Body of pancreas (tissue), 4 donors: ENCODE measurements at regions not wholly inside any gene's neighbourhood (a gene's known extent, or its start where the extent isn't known, plus 50 kb on each side); places are given as distances from the start of the nearest gene placed in this dataset.

ENCODE experiments used
- ATAC-seq: fragments of 150-250 bp; one replicate; pipeline ENCODE4 v1.9.1; 2016
- DNase-seq, 4 donors: peaks; one replicate each; pipeline ENCODE4 v3.0.0-alpha.2; 2019
- H3K27ac ChIP-seq, 4 donors: fragments of 200-600 bp; sonication (generic); 1 replicate in 3 of 4; 2 replicates in 1 of 4; pipeline versions ENCODE4 v1.5.1 to v1.6.1; 2016 to 2019; ENCODE audit warnings: mild to moderate bottlenecking in 1 of 4, mixed read lengths in 1 of 4, moderate library complexity in 1 of 4
- H3K27me3 ChIP-seq, 2 donors: fragments of 200-600 bp; sonication (generic); one replicate each; pipeline ENCODE4 v1.6.0; 2016; ENCODE audit warnings: mild to moderate bottlenecking in 1 of 2
- H3K36me3 ChIP-seq, 2 donors: fragments of 200-600 bp; sonication (generic); replicated peaks in 1 of 2; 2 replicates each; pipeline ENCODE4 v1.5.1; 2016; ENCODE audit warnings: low read depth in 2 of 2; ENCODE audit not compliant: insufficient read depth in 1 of 2
- H3K4me1 ChIP-seq: fragments of 200-600 bp; sonication (generic); one replicate; pipeline ENCODE4 v1.6.0; 2016
- H3K4me3 ChIP-seq, 2 donors: fragments of 200-600 bp; sonication (generic); 1 replicate in 1 of 2; 2 replicates in 1 of 2; pipeline ENCODE4 v1.5.1; 2016 to 2019
- H3K9me3 ChIP-seq, 3 donors: fragments of 200-600 bp; sonication (generic); 1 replicate in 2 of 3; 2 replicates in 1 of 3; pipeline ENCODE4 v1.5.1; 2016
- POLR2A ChIP-seq, 3 donors: fragments of 450-650 bp; IDR thresholded peaks; one replicate each; pipeline ENCODE4 v1.6.1; 2016; ENCODE audit warnings: antibody characterized with exemption in 3 of 3, mild to moderate bottlenecking in 2 of 3
- WGBS, 2 donors: methylation state at CpG; one replicate each; pipeline ENCODE4 v1.1.5; 2017; 5-methylcytosine and 5-hydroxymethylcytosine counted together
- intact Hi-C: fragments of 100-400 bp; cut with DNase I; formaldehyde crosslinking; loops from one replicate; pipeline ENCODE4 v1.15.1; 2023
- TF ChIP-seq, protein P1 (sequence below), 7 experiments: fragments of 450-650 bp in 4 of 7; fragments of 200-600 bp in 3 of 7; sonication (generic) in 3 of 7; IDR thresholded peaks; one replicate each; pipeline ENCODE4 v1.5.1; 2016 to 2019; ENCODE audit warnings: antibody characterized with exemption in 7 of 7

- ATAC-seq (no peak), DNase-seq (no peak)
- intact Hi-C loops: no loop called here
- TF ChIP-seq, protein P1, sequence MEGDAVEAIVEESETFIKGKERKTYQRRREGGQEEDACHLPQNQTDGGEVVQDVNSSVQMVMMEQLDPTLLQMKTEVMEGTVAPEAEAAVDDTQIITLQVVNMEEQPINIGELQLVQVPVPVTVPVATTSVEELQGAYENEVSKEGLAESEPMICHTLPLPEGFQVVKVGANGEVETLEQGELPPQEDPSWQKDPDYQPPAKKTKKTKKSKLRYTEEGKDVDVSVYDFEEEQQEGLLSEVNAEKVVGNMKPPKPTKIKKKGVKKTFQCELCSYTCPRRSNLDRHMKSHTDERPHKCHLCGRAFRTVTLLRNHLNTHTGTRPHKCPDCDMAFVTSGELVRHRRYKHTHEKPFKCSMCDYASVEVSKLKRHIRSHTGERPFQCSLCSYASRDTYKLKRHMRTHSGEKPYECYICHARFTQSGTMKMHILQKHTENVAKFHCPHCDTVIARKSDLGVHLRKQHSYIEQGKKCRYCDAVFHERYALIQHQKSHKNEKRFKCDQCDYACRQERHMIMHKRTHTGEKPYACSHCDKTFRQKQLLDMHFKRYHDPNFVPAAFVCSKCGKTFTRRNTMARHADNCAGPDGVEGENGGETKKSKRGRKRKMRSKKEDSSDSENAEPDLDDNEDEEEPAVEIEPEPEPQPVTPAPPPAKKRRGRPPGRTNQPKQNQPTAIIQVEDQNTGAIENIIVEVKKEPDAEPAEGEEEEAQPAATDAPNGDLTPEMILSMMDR (IDR thresholded peaks at IDR 0.05): no peak
- TF ChIP-seq POLR2A (IDR thresholded peaks at IDR 0.05): no peak
- no peak overlapping the region for H3K4me3 ChIP-seq
- H3K36me3 ChIP-seq: no peaks in the 10 kb centered on the region
- no peak overlapping the region for H3K27ac ChIP-seq
- no peaks in the 10 kb centered on the region for H3K27me3 ChIP-seq
- H3K4me1 ChIP-seq: no peaks in the 10 kb centered on the region
- 70 to 81% methylated on average over 2 of the region's 2 CpGs for WGBS, 2 donors
- no peaks in the 10 kb centered on the region for H3K9me3 ChIP-seq
Observed at GRCh38 chr4:100268789-100269188, 78.5 kb upstream of the DDIT4L start.

- Histone ChIP-seq H3K4me1 (no peaks in the 10 kb centered on the region), H3K36me3 (no peaks in the 10 kb centered on the region), H3K9me3 (no peaks in the 10 kb centered on the region), H3K27ac (no peak overlapping the region), H3K4me3 (no peak overlapping the region), H3K27me3 (no peaks in the 10 kb centered on the region)
- 40 to 55% methylated on average over 2 of the region's 2 CpGs for WGBS, 2 donors
- intact Hi-C loops: no loop called here
- no peak for ATAC-seq
- DNase-seq: no peak
- TF ChIP-seq POLR2A (IDR thresholded peaks at IDR 0.05): no peak
- TF ChIP-seq, protein P1 (IDR thresholded peaks at IDR 0.05): no peak
Observed at GRCh38 chr4:100261346-100261745, 71.1 kb upstream of the DDIT4L start.

DNA sequence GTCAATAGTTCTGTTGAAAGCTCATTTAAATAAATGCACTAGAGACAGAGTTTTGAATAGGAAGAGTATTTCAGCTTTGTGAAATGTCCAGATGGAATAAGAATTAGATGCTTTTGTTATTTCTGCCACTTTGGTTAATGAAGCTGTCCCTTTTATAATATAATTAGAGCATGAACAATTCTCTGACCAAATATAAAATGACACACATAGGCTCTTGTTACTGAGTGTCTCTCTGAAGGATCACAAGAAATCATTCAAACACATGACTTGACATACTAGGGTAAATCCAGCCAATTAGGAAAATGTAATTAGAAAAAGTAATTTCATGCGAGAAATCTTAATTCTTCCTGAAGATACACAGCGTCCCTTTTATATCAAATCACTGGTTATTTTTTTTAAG lies 68.4 kb upstream of the DDIT4L start:
- H3K27ac ChIP-seq: no peak overlapping the region
- TF ChIP-seq, protein P1 (IDR thresholded peaks at IDR 0.05): no peak
- no peak for TF ChIP-seq POLR2A (IDR thresholded peaks at IDR 0.05)
- no peak for ATAC-seq
- no peaks in the 10 kb centered on the region for H3K9me3 ChIP-seq
- H3K36me3 ChIP-seq: no peaks in the 10 kb centered on the region
- WGBS, 2 donors: 71 to 82% methylated on average over 2 of the region's 2 CpGs
- no peaks in the 10 kb centered on the region for H3K27me3 ChIP-seq
- intact Hi-C loops: no loop called here
- DNase-seq: no peak
- H3K4me1 ChIP-seq: no peaks in the 10 kb centered on the region
- H3K4me3 ChIP-seq: no peak overlapping the region

DNA sequence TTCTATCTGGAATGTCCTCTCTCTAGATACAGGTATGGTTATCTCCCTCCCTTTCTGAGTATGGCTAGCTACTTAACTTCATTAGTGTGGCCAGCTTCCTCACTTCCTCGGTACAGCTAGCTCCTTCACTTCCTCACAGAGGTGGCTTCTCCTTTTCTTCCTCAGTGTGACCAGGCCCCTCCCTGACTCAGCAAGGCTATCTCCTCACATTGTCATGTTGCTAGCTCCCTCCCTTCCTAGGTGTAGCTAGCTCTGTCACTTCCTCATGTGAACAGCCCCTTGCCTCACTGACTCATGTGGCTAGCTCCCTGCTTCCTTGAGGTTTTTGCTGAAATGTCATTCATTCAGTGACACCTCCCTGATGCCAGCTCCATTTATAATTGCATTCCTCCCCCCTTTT lies 67.3 kb upstream of the DDIT4L start:
- no peaks in the 10 kb centered on the region for H3K9me3 ChIP-seq
- intact Hi-C loops: no loop called here
- H3K4me3 ChIP-seq: no peak overlapping the region
- TF ChIP-seq, protein P1 (IDR thresholded peaks at IDR 0.05): no peak
- TF ChIP-seq POLR2A (IDR thresholded peaks at IDR 0.05): no peak
- ATAC-seq (no peak), DNase-seq (no peak)
- H3K27me3 ChIP-seq: no peaks in the 10 kb centered on the region
- H3K4me1 ChIP-seq: no peaks in the 10 kb centered on the region
- no peak overlapping the region for H3K27ac ChIP-seq
- no peaks in the 10 kb centered on the region for H3K36me3 ChIP-seq
- WGBS, 2 donors: 22 to 53% methylated on average over 1 of the region's 1 CpG

DNA sequence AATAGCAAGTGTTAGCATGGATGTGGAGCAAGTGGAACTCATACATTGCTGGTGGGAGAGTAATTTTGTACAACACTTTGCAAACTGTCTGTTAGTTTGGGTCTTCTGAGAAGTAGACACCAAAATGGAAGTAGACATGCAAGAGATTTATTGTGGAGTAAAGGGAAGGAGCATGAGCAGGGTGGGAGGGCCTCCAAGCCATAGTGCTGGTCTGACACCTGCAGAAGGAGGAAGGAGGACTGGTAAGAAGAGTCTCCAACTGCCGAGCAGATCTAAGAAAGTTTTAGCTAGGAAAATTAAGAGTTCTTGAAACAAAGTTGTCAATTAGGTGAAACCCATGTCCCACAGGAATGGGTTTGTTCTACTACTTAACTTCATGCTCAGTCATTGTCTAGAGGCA lies 64.0 kb upstream of the DDIT4L start:
- H3K27ac ChIP-seq: no peak overlapping the region
- WGBS, 2 donors: 71 to 74% methylated on average over 1 of the region's 1 CpG
- ATAC-seq: no peak

More for the DNA sequence above, 64.0 kb upstream of the DDIT4L start:
- Histone ChIP-seq H3K9me3 (no peaks in the 10 kb centered on the region), H3K27me3 (no peaks in the 10 kb centered on the region), H3K4me1 (no peaks in the 10 kb centered on the region), H3K36me3 (no peaks in the 10 kb centered on the region), H3K4me3 (no peak overlapping the region)
- intact Hi-C loops: no loop called here
- no peak for TF ChIP-seq POLR2A (IDR thresholded peaks at IDR 0.05)
- TF ChIP-seq, protein P1 (IDR thresholded peaks at IDR 0.05): no peak
- no peak for DNase-seq
